Uterus (tissue), 2 donors: ENCODE measurements at regions not wholly inside any gene's neighbourhood (a gene's known extent, or its start where the extent isn't known, plus 50 kb on each side); places are given as distances from the start of the nearest gene placed in this dataset.

ENCODE experiments used
- POLR2A ChIP-seq, 2 donors: fragments of 450-650 bp; IDR thresholded peaks; one replicate each; pipeline ENCODE4 v1.6.1; 2016; ENCODE audit warnings: antibody characterized with exemption in 2 of 2, mild to moderate bottlenecking in 1 of 2, moderate library complexity in 1 of 2
- TF ChIP-seq, protein P1 (sequence below), 4 experiments: fragments of 200-600 bp in 2 of 4; fragments of 450-650 bp in 2 of 4; sonication (generic) in 2 of 4; IDR thresholded peaks; one replicate each; pipeline ENCODE4 v1.5.1; 2016 to 2019; ENCODE audit warnings: antibody characterized with exemption in 4 of 4, mild to moderate bottlenecking in 2 of 4, moderate library complexity in 1 of 4

DNA sequence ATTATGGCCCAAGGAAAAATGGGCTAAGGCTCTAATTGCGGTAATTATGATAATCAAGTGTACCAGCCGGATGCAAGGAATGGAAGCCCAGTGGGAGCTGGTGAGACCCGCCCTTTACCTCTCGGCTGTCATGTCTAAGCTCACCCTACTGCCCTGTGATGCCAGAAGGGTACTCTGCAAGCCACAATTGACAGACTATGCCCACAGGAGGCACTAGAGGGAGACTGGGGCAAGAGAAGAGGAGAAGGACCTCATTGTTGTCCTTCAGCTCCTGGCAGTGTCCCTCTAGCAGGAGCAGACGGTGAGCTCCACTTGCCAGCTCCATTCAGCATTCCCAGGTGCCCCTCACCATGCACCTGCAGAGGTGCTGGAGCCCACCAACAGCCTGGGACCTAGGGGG, 141.8 kb downstream of the SMIM20 start:
- TF ChIP-seq, protein P1, sequence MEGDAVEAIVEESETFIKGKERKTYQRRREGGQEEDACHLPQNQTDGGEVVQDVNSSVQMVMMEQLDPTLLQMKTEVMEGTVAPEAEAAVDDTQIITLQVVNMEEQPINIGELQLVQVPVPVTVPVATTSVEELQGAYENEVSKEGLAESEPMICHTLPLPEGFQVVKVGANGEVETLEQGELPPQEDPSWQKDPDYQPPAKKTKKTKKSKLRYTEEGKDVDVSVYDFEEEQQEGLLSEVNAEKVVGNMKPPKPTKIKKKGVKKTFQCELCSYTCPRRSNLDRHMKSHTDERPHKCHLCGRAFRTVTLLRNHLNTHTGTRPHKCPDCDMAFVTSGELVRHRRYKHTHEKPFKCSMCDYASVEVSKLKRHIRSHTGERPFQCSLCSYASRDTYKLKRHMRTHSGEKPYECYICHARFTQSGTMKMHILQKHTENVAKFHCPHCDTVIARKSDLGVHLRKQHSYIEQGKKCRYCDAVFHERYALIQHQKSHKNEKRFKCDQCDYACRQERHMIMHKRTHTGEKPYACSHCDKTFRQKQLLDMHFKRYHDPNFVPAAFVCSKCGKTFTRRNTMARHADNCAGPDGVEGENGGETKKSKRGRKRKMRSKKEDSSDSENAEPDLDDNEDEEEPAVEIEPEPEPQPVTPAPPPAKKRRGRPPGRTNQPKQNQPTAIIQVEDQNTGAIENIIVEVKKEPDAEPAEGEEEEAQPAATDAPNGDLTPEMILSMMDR (IDR thresholded peaks at IDR 0.05), result no peak
- TF ChIP-seq POLR2A (IDR thresholded peaks at IDR 0.05), result no peak
